ENCODE measurements at regions not wholly inside any gene's neighbourhood (a gene's known extent, or its start where the extent isn't known, plus 50 kb on each side); places are given as distances from the start of the nearest gene placed in this dataset.

DNA sequence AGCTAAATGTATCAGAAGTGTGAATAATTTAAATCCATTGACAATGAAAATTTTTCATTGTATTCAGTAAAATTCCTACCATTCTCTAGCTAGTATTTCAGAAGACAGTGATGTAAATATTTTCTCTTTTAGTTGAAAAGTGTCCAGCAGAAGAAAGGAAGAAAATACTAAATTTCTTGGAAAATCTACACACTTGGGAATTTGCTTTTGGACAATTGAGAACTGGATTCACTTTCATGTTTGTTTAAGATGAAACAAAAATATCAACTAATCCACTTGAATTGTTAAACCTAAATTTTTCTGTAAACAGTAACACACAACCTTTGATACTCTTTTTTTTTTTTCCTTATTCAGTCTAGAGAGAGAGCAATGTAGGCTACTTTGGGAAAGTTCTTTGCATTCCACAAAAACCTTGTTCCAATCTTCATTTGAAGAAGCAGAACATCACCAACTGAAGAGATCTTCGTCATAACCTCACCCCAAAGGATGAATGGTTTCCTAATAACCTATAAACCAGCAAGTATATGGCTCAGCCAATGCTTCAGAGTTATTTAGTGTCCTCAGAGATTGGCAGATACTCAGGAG is 155.1 kb upstream of the GORAB start:
- TF ChIP-seq, protein P1, sequence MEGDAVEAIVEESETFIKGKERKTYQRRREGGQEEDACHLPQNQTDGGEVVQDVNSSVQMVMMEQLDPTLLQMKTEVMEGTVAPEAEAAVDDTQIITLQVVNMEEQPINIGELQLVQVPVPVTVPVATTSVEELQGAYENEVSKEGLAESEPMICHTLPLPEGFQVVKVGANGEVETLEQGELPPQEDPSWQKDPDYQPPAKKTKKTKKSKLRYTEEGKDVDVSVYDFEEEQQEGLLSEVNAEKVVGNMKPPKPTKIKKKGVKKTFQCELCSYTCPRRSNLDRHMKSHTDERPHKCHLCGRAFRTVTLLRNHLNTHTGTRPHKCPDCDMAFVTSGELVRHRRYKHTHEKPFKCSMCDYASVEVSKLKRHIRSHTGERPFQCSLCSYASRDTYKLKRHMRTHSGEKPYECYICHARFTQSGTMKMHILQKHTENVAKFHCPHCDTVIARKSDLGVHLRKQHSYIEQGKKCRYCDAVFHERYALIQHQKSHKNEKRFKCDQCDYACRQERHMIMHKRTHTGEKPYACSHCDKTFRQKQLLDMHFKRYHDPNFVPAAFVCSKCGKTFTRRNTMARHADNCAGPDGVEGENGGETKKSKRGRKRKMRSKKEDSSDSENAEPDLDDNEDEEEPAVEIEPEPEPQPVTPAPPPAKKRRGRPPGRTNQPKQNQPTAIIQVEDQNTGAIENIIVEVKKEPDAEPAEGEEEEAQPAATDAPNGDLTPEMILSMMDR (conservative IDR thresholded peaks at IDR 0.05), result no peak
- TF ChIP-seq ZFX (IDR thresholded peaks at IDR 0.05), result no peak
